NB4 (cell line): ENCODE measurements at regions not wholly inside any gene's neighbourhood (a gene's known extent, or its start where the extent isn't known, plus 50 kb on each side); places are given as distances from the start of the nearest gene placed in this dataset.

Experiments used
- MAX ChIP-seq: IDR thresholded peaks from 2 replicates; pipeline ENCODE4 v1.6.1; 2011; ENCODE audit warnings: low read depth, low read length
- MYC ChIP-seq: IDR thresholded peaks from 2 replicates; pipeline ENCODE4 v1.6.1; 2011; ENCODE audit warnings: low read depth, low read length
- POLR2A ChIP-seq: IDR thresholded peaks from 2 replicates; pipeline ENCODE4 v1.6.1; 2011; ENCODE audit warnings: mild to moderate bottlenecking; ENCODE audit not compliant: insufficient read length; ENCODE audit errors: extremely low read depth
- TF ChIP-seq, protein P1 (sequence below): IDR thresholded peaks from one replicate; pipeline ENCODE4 v1.5.1; 2012; ENCODE audit warnings: low read depth, low read length

- TF ChIP-seq, protein P1, sequence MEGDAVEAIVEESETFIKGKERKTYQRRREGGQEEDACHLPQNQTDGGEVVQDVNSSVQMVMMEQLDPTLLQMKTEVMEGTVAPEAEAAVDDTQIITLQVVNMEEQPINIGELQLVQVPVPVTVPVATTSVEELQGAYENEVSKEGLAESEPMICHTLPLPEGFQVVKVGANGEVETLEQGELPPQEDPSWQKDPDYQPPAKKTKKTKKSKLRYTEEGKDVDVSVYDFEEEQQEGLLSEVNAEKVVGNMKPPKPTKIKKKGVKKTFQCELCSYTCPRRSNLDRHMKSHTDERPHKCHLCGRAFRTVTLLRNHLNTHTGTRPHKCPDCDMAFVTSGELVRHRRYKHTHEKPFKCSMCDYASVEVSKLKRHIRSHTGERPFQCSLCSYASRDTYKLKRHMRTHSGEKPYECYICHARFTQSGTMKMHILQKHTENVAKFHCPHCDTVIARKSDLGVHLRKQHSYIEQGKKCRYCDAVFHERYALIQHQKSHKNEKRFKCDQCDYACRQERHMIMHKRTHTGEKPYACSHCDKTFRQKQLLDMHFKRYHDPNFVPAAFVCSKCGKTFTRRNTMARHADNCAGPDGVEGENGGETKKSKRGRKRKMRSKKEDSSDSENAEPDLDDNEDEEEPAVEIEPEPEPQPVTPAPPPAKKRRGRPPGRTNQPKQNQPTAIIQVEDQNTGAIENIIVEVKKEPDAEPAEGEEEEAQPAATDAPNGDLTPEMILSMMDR: no peak
- no peak for TF ChIP-seq MAX
- TF ChIP-seq POLR2A: no peak
- TF ChIP-seq MYC: no peak
Observed at GRCh38 chr16:56022818-56023217, 147.6 kb upstream of the CES5A start.
